A673 (cell line): ENCODE measurements at regions not wholly inside any gene's neighbourhood (a gene's known extent, or its start where the extent isn't known, plus 50 kb on each side); places are given as distances from the start of the nearest gene placed in this dataset.

Experiments used
- CTCF ChIP-seq: fragments of 300-800, 200-600 bp; sonication (generic); conservative IDR thresholded peaks from 2 replicates; pipeline ENCODE4 v1.5.1; 2017; ENCODE audit warnings: low read depth, mild to moderate bottlenecking, antibody characterized with exemption, low read length, moderate library complexity, mixed read lengths
- EZH2 ChIP-seq: fragments of 200-600 bp; sonication (generic); IDR thresholded peaks from 2 replicates; pipeline ENCODE4 v1.6.1; 2017; ENCODE audit warnings: borderline replicate concordance, low read depth, mild to moderate bottlenecking, mixed read lengths, antibody characterized with exemption, low read length; ENCODE audit not compliant: poor library complexity, severe bottlenecking

- TF ChIP-seq CTCF = no peak
- no peak for TF ChIP-seq EZH2
These were observed 149.5 kb downstream of the PJA1 start for GRCh38 chrX:69015564-69016292.
